ENCODE measurements at regions not wholly inside any gene's neighbourhood (a gene's known extent, or its start where the extent isn't known, plus 50 kb on each side); places are given as distances from the start of the nearest gene placed in this dataset.

- no peak for DNase-seq (ENCODE audit: low spot score)
- no peaks in the 10 kb centered on the region for H3K4me1 ChIP-seq (ENCODE audit: insufficient read depth, low read length, poor library complexity, severe bottlenecking)
- TF ChIP-seq EZH2 (IDR thresholded peaks at IDR 0.05; ENCODE audit: borderline replicate concordance, low read depth, low read length, poor library complexity, severe bottlenecking) (no peak), CTCF (conservative IDR thresholded peaks at IDR 0.05; ENCODE audit: low read depth, low read length) (no peak)
- H3K4me3 ChIP-seq (ENCODE audit: low read depth, low read length, poor library complexity, severe bottlenecking), result no peak overlapping the region
- BruUV-seq (replicated peaks), result no TSS peak
- ChIA-PET CTCF (no interaction called here), POLR2A (ENCODE audit: low non-redundant PET) (no interaction called here)
- H3K9me3 ChIP-seq (ENCODE audit: low read depth, low read length, poor library complexity, severe bottlenecking), result no peaks in the 10 kb centered on the region
- H3K27ac ChIP-seq (ENCODE audit: low read depth, low read length, poor library complexity, severe bottlenecking), result no peak overlapping the region
- no peaks in the 10 kb centered on the region for H3K27me3 ChIP-seq (replicated peaks; ENCODE audit: insufficient read depth, low read depth, low read length, poor library complexity)
- H3K36me3 ChIP-seq (ENCODE audit: insufficient read depth, low read length, poor library complexity, severe bottlenecking), result no peaks in the 10 kb centered on the region
- intact Hi-C loops (cut with micrococcal nuclease; ENCODE audit: unreplicated experiment), result no loop called here
Measured at GRCh38 chr3:74129611-74130010, 484.8 kb downstream of the CNTN3 start.

GRCh38 chr3:74129056-74129455 lies 485.4 kb downstream of the CNTN3 start:
- no peak for TF ChIP-seq EZH2 (IDR thresholded peaks at IDR 0.05; ENCODE audit: borderline replicate concordance, low read depth, low read length, poor library complexity, severe bottlenecking)
- TF ChIP-seq CTCF (conservative IDR thresholded peaks at IDR 0.05; ENCODE audit: low read depth, low read length), result no peak
- no peaks in the 10 kb centered on the region for H3K4me1 ChIP-seq (ENCODE audit: insufficient read depth, low read length, poor library complexity, severe bottlenecking)
- H3K4me3 ChIP-seq (ENCODE audit: low read depth, low read length, poor library complexity, severe bottlenecking), result no peak overlapping the region
- no peak overlapping the region for H3K27ac ChIP-seq (ENCODE audit: low read depth, low read length, poor library complexity, severe bottlenecking)
- no peaks in the 10 kb centered on the region for H3K36me3 ChIP-seq (ENCODE audit: insufficient read depth, low read length, poor library complexity, severe bottlenecking)
- H3K27me3 ChIP-seq (replicated peaks; ENCODE audit: insufficient read depth, low read depth, low read length, poor library complexity), result no peaks in the 10 kb centered on the region
- ChIA-PET POLR2A (ENCODE audit: low non-redundant PET) (no interaction called here), CTCF (no interaction called here)
- no peak for DNase-seq (ENCODE audit: low spot score)
- intact Hi-C loops (cut with micrococcal nuclease; ENCODE audit: unreplicated experiment), result no loop called here
- H3K9me3 ChIP-seq (ENCODE audit: low read depth, low read length, poor library complexity, severe bottlenecking), result no peaks in the 10 kb centered on the region
- no TSS peak for BruUV-seq (replicated peaks)

GRCh38 chr3:74127256-74127655 lies 487.2 kb downstream of the CNTN3 start:
- TF ChIP-seq CTCF (conservative IDR thresholded peaks at IDR 0.05; ENCODE audit: low read depth, low read length), result no peak
- no peak for TF ChIP-seq EZH2 (IDR thresholded peaks at IDR 0.05; ENCODE audit: borderline replicate concordance, low read depth, low read length, poor library complexity, severe bottlenecking)
- intact Hi-C loops (cut with micrococcal nuclease; ENCODE audit: unreplicated experiment), result no loop called here
- POLR2A ChIA-PET (ENCODE audit: low non-redundant PET), result no interaction called here
- CTCF ChIA-PET, result no interaction called here
- no peaks in the 10 kb centered on the region for H3K4me1 ChIP-seq (ENCODE audit: insufficient read depth, low read length, poor library complexity, severe bottlenecking)
- H3K27me3 ChIP-seq (replicated peaks; ENCODE audit: insufficient read depth, low read depth, low read length, poor library complexity), result no peaks in the 10 kb centered on the region
- H3K36me3 ChIP-seq (ENCODE audit: insufficient read depth, low read length, poor library complexity, severe bottlenecking), result no peaks in the 10 kb centered on the region
- no peak overlapping the region for H3K4me3 ChIP-seq (ENCODE audit: low read depth, low read length, poor library complexity, severe bottlenecking)
- DNase-seq (ENCODE audit: low spot score), result no peak
- no peaks in the 10 kb centered on the region for H3K9me3 ChIP-seq (ENCODE audit: low read depth, low read length, poor library complexity, severe bottlenecking)
- H3K27ac ChIP-seq (ENCODE audit: low read depth, low read length, poor library complexity, severe bottlenecking), result no peak overlapping the region
- no TSS peak for BruUV-seq (replicated peaks)
